ENCODE measurements at regions not wholly inside any gene's neighbourhood (a gene's known extent, or its start where the extent isn't known, plus 50 kb on each side); places are given as distances from the start of the nearest gene placed in this dataset.

DNA sequence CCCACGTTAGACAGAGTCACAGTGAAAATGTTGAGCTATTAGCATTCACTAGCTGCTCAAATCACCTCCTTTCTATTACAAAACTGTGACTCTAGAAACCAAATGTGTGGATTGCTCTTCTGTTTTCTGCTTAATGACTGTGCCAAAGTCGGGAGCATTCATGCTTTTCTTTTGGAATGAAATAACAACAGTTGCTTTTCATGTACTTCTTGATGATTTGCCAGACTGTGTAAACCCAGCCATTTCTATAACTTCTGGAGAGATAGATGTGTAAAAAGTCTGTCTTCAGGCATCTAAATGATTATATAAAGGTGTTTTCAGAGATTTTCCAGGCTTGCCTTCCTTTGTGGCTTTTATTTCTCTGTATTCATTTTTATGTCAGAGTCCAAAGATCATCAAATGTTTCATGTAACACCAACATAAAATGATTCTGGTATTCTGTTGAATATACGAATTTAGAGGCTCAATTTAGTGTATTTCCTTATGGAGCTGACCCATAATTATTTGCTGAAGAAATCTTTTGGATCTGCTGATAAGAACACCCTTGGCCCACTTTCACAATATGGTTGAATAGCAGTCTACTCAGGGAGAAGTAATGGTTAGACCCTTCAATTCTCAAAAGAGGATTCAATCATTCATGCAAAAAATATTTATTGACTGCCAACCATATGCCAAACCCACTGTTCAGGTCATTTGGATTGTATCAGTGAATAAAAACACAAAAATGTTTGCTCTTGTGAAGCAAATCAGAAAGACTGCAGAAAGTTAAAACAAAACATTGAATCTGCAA, 581.2 kb downstream of the CDH18 start:
- TF ChIP-seq, protein P1, sequence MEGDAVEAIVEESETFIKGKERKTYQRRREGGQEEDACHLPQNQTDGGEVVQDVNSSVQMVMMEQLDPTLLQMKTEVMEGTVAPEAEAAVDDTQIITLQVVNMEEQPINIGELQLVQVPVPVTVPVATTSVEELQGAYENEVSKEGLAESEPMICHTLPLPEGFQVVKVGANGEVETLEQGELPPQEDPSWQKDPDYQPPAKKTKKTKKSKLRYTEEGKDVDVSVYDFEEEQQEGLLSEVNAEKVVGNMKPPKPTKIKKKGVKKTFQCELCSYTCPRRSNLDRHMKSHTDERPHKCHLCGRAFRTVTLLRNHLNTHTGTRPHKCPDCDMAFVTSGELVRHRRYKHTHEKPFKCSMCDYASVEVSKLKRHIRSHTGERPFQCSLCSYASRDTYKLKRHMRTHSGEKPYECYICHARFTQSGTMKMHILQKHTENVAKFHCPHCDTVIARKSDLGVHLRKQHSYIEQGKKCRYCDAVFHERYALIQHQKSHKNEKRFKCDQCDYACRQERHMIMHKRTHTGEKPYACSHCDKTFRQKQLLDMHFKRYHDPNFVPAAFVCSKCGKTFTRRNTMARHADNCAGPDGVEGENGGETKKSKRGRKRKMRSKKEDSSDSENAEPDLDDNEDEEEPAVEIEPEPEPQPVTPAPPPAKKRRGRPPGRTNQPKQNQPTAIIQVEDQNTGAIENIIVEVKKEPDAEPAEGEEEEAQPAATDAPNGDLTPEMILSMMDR (IDR thresholded peaks at IDR 0.05) = no peak
- no peak for TF ChIP-seq POLR2A (IDR thresholded peaks at IDR 0.05)

Measured in Peyer's patch (tissue), 4 donors.